ENCODE measurements at regions not wholly inside any gene's neighbourhood (a gene's known extent, or its start where the extent isn't known, plus 50 kb on each side); places are given as distances from the start of the nearest gene placed in this dataset.

DNA sequence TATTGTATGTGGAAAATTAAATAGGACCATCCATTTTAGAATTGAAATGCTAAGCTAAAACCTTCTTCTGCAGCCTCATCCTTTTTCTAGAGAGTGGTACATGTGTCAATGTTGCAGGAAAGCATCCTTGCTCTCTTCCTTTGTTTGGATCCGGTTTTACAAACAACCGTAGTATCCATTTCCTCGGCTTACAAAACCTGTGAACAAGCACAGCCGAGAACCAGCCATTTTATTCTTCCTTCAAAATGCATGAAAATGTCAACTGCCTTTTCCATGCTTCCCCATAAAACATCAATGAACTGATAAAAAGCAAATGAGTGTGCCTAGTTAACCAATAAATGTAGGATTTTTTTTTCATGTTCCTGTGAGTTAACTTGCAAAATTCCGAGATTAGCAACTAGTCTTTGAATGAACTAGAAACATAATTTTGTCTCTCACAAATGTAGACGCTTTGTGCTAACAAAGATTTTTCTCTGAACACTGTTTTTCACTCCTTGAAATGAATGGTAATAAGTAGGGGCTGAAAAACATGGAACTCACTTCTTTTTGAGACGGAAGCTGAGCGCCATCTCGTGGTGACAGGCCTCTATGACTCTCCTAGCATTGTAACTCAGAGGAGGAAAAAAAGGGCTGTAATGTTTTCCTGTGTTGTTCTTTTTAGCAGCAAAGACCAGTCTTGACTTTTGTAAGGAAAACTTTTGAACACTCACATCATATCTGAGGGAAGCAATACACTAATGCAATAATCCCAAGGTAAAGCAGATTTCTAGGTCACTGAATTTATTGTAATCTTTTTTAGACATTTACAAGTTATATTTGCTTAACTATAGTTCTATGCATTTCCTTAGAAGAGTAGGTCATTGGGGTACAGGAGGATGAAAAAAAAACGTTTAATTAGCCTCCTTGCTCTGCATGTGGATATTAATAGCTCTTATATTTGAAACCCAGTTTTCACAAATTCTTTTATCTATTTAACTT is 157.4 kb upstream of the FOXG1 start:
- no peak overlapping the region for H3K27ac ChIP-seq
- H3K4me3 ChIP-seq (ENCODE audit: low read depth, low read length) = no peak overlapping the region
- TF ChIP-seq CTCF (IDR thresholded peaks at IDR 0.05) = no peak
- H3K4me1 ChIP-seq = no peaks in the 10 kb centered on the region
- H3K27me3 ChIP-seq (ENCODE audit: control insufficient read depth, insufficient read depth, low read length) = no peaks in the 10 kb centered on the region
- H2AFZ ChIP-seq = no peak overlapping the region
- H3K4me2 ChIP-seq (ENCODE audit: low read length) = no peak overlapping the region
- no peaks in the 10 kb centered on the region for H3K9me3 ChIP-seq (ENCODE audit: control insufficient read depth, low read length)
- no peaks in the 10 kb centered on the region for H3K79me2 ChIP-seq
- no peaks in the 10 kb centered on the region for H3K36me3 ChIP-seq (ENCODE audit: control insufficient read depth, insufficient read depth, low read length)
- no peak overlapping the region for H3K9ac ChIP-seq

DNA sequence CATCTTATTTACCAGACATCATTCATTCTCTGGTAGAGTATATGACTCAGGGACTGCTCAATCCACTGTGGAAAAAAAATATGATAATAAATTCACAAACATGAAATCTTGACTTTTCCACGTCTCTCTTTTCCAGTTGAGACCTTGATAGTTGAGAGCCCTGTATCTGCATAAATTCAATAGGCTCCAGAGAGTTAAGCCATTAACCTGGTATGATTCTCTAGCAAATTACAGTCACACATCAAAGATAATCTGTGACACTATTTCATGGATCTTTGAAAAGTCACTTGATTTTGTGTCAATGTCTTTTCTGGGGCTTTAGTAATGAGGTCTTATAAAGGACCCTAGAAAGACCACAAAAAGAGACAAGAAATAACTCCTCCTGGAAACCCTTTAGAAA is 154.2 kb upstream of the FOXG1 start:
- no peak for TF ChIP-seq CTCF (IDR thresholded peaks at IDR 0.05)
- Histone ChIP-seq H2AFZ (no peak overlapping the region), H3K9me3 (ENCODE audit: control insufficient read depth, low read length) (no peaks in the 10 kb centered on the region), H3K27me3 (ENCODE audit: control insufficient read depth, insufficient read depth, low read length) (no peaks in the 10 kb centered on the region), H3K4me1 (no peaks in the 10 kb centered on the region), H3K4me3 (ENCODE audit: low read depth, low read length) (no peak overlapping the region), H3K27ac (no peak overlapping the region), H3K36me3 (ENCODE audit: control insufficient read depth, insufficient read depth, low read length) (no peaks in the 10 kb centered on the region), H3K4me2 (ENCODE audit: low read length) (no peak overlapping the region), H3K9ac (no peak overlapping the region), H3K79me2 (no peaks in the 10 kb centered on the region)

DNA sequence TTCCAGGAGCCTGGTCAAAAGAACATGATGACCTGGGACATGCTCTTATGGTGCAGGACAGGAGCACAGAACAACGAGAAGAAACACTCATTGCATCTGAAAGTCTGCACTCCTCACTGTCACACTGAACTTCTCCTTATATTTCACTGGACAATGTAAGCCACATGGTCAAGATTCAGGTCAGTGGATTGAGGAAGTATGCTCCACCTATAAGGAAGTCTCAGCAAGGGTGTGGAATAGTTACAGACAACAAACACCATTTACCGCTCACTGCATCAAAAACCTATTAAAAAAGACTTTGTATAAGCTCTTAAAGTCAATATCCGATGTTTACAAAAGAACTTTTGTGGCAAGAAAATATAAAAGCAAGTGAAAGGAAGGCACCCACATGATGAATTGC is 153.1 kb upstream of the FOXG1 start:
- H3K79me2 ChIP-seq = no peaks in the 10 kb centered on the region

DNA sequence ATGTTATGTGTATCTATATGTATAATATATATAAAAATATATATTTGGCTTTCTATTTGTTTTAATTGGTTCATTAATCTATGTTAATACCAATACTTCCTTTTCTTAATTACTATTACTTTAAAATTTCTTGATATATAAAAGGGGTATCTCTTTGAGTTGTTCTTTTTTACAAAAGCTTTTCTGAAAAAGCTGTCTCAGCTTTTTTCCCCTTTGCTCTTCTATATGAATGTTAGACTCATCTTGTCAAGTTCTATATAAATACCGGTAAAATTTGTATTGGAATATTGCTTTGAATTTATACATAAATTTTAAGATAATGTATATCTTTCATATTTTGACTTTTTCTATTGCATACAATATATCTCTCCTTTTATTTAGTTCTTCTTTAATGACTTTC is 139.8 kb upstream of the FOXG1 start:
- TF ChIP-seq CTCF (IDR thresholded peaks at IDR 0.05) = no peak
- Histone ChIP-seq H3K4me1 (no peaks in the 10 kb centered on the region), H3K27me3 (ENCODE audit: control insufficient read depth, insufficient read depth, low read length) (no peaks in the 10 kb centered on the region), H3K4me3 (ENCODE audit: low read depth, low read length) (no peak overlapping the region), H3K27ac (no peak overlapping the region), H2AFZ (no peak overlapping the region), H3K36me3 (ENCODE audit: control insufficient read depth, insufficient read depth, low read length) (no peaks in the 10 kb centered on the region), H3K9ac (no peak overlapping the region), H3K79me2 (no peaks in the 10 kb centered on the region), H3K9me3 (ENCODE audit: control insufficient read depth, low read length) (no peaks in the 10 kb centered on the region), H3K4me2 (ENCODE audit: low read length) (no peak overlapping the region)

More for the DNA sequence above, 153.1 kb upstream of the FOXG1 start:
- no peaks in the 10 kb centered on the region for H3K36me3 ChIP-seq (ENCODE audit: control insufficient read depth, insufficient read depth, low read length)
- no peak overlapping the region for H3K9ac ChIP-seq
- no peak overlapping the region for H3K4me2 ChIP-seq (ENCODE audit: low read length)
- H3K27ac ChIP-seq = no peak overlapping the region
- H3K27me3 ChIP-seq (ENCODE audit: control insufficient read depth, insufficient read depth, low read length) = no peaks in the 10 kb centered on the region
- no peak overlapping the region for H3K4me3 ChIP-seq (ENCODE audit: low read depth, low read length)
- no peaks in the 10 kb centered on the region for H3K4me1 ChIP-seq
- no peak overlapping the region for H2AFZ ChIP-seq
- no peaks in the 10 kb centered on the region for H3K9me3 ChIP-seq (ENCODE audit: control insufficient read depth, low read length)
- no peak for TF ChIP-seq CTCF (IDR thresholded peaks at IDR 0.05)

Data from parathyroid adenoma (tissue), 2 donors.